K562 (cell line): ENCODE measurements at regions not wholly inside any gene's neighbourhood (a gene's known extent, or its start where the extent isn't known, plus 50 kb on each side); places are given as distances from the start of the nearest gene placed in this dataset.

Experiments used
- ATF3 ChIP-seq, 2 experiments: fragments of 450-650 bp in 1 of 2; sonication (generic) in 1 of 2; formaldehyde crosslinking in 1 of 2; IDR thresholded peaks in 1 of 2; conservative IDR thresholded peaks in 1 of 2; 2 replicates each; pipeline versions ENCODE4 v1.6.1 to v1.8.1; 2016 to 2023; ENCODE audit warnings: mild to moderate bottlenecking in 2 of 2, moderate library complexity in 2 of 2, inconsistent platforms in 1 of 2, missing genetic modification reagents in 1 of 2
- CEBPB ChIP-seq: fragments of 450-650 bp; IDR thresholded peaks from 2 replicates; pipeline ENCODE4 v1.6.1; 2016; ENCODE audit warnings: missing genetic modification characterization, missing compliant biosample characterization
- CTCF ChIP-seq, 3 experiments: IDR thresholded peaks in 2 of 3; conservative IDR thresholded peaks in 1 of 3; 2 replicates each; pipeline ENCODE4 v1.5.1; 2011 to 2012; ENCODE audit warnings: low read length in 3 of 3, mild to moderate bottlenecking in 3 of 3, control low read depth in 2 of 3, improper control_type of control experiment in 1 of 3, inconsistent platforms in 1 of 3, low read depth in 1 of 3, mixed read lengths in 1 of 3, moderate library complexity in 1 of 3; ENCODE audit not compliant: insufficient read depth in 2 of 3
- FOXM1 ChIP-seq, 2 experiments: fragments of 450-650 bp in 1 of 2; sonication (generic) in 1 of 2; formaldehyde crosslinking in 1 of 2; IDR thresholded peaks; 2 replicates each; pipeline versions ENCODE4 v1.6.1 to v1.9.0; 2017 to 2022; ENCODE audit warnings: low read depth in 2 of 2, mild to moderate bottlenecking in 2 of 2, missing genetic modification reagents in 1 of 2, moderate library complexity in 1 of 2
- HDAC1 ChIP-seq, 2 experiments: fragments of 450-650 bp; IDR thresholded peaks; 2 replicates each; pipeline ENCODE4 v1.6.1; 2016 to 2017; ENCODE audit warnings: inconsistent platforms in 1 of 2, mild to moderate bottlenecking in 1 of 2, moderate library complexity in 1 of 2
- HDAC6 ChIP-seq: IDR thresholded peaks from 2 replicates; pipeline ENCODE4 v1.6.1; 2012; ENCODE audit warnings: low read depth, mild to moderate bottlenecking, control low read depth, inconsistent platforms, low read length, moderate library complexity
- PHF8 ChIP-seq: fragments of 200-600 bp; sonication (generic); IDR thresholded peaks from 2 replicates; pipeline ENCODE4 v1.6.1; 2012; ENCODE audit warnings: mixed run types, mild to moderate bottlenecking, inconsistent platforms, low read length, moderate library complexity, borderline replicate concordance
- RBBP5 ChIP-seq: fragments of 200-600 bp; sonication (generic); IDR thresholded peaks from 2 replicates; pipeline ENCODE4 v1.6.1; 2012; ENCODE audit warnings: borderline replicate concordance, mild to moderate bottlenecking, low read length, control low read depth, inconsistent platforms; ENCODE audit not compliant: insufficient read depth, poor library complexity, severe bottlenecking
- RFX5 ChIP-seq: IDR thresholded peaks from 2 replicates; pipeline ENCODE4 v1.6.1; 2011; ENCODE audit warnings: low read depth, mild to moderate bottlenecking, improper control_type of control experiment, low read length
- U2AF2 ChIP-seq: fragments of 200-400 bp; formaldehyde crosslinking; optimal IDR thresholded peaks from 2 replicates; pipeline ENCODE3; 2017; ENCODE audit warnings: low read depth, mild to moderate bottlenecking, low read length
- ZNF592 ChIP-seq: fragments of 450-650 bp; IDR thresholded peaks from 2 replicates; pipeline ENCODE4 v1.6.1; 2017; ENCODE audit warnings: antibody characterized with exemption, mild to moderate bottlenecking

GRCh38 chr10:9656386-9656785 lies 1361.3 kb upstream of the CELF2 start:
- TF ChIP-seq CEBPB (tag), result no peak
- no peak for TF ChIP-seq FOXM1 (IDR thresholded peaks at IDR 0.05; ENCODE audit: low read depth)
- no peak for TF ChIP-seq FOXM1 (CRISPR knock-in tag; IDR thresholded peaks at IDR 0.05; ENCODE audit: low read depth)
- no peak for TF ChIP-seq RBBP5
- no peak for TF ChIP-seq CTCF (IDR thresholded peaks at IDR 0.05 in 2 of 3, conservative IDR thresholded peaks at IDR 0.05 in 1 of 3; ENCODE audit: insufficient read depth in 2 of 3, low read depth in 1 of 3, low read length in 3 of 3)
- no peak for TF ChIP-seq U2AF2
- TF ChIP-seq ATF3 (IDR thresholded peaks at IDR 0.05), result no peak
- no peak for TF ChIP-seq ATF3 (CRISPR knock-in tag; conservative IDR thresholded peaks at IDR 0.05)
- no peak for TF ChIP-seq PHF8
- no peak for TF ChIP-seq ZNF592
- no peak for TF ChIP-seq RFX5
- TF ChIP-seq HDAC6, result no peak
- no peak for TF ChIP-seq HDAC1 (IDR thresholded peaks at IDR 0.05)
